ENCODE measurements at regions not wholly inside any gene's neighbourhood (a gene's known extent, or its start where the extent isn't known, plus 50 kb on each side); places are given as distances from the start of the nearest gene placed in this dataset.
"Not testable (repeated sequence)": the region's sequence is repeated elsewhere in the genome, so short reads cannot be mapped to it uniquely, and the experiment has no call there.

- no peak overlapping the region for H3K4me3 ChIP-seq (ENCODE audit: low read length)
- no peak for TF ChIP-seq CTCF (conservative IDR thresholded peaks at IDR 0.05; ENCODE audit: low read length)
- DNase-seq (ENCODE audit: low read depth), result no peak
Measured at GRCh38 chr15:25246641-25247406, 192.0 kb downstream of the UBE3A start.

DNA sequence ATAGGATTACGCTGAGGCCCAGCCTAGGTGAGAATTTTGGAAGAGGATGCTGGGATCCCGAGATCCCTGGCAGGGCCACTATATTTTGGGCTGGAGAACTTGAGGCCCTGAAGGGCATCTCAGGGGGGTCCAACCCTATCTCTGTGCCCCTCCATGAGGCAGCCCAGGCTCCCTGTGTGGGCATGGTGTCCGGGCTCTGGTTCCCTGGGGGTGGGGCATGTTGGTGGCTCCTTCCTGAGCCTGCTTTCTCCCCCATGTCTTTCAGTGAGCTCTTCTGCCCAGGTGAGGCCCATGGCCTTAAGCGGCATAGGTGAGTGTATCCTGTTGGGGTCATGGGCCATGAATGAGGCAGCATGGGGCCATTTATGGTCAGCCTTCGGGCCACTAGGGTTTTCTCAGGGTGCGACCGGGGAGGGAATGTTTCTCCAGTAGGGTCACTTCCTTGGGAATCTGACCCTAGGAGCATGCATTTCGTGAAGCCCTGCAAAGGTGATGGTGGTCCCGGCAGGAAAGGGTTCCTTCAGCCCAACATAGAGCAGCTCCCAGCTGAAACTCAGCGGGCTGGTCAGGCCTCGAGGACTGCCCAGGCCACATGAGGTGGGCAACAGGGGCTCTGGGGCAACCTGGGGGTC lies 191.3 kb downstream of the UBE3A start:
- no peak for DNase-seq (ENCODE audit: low read depth)
- TF ChIP-seq CTCF (conservative IDR thresholded peaks at IDR 0.05; ENCODE audit: low read length), result no peak
- H3K4me3 ChIP-seq (ENCODE audit: low read length), result no peak overlapping the region

DNA sequence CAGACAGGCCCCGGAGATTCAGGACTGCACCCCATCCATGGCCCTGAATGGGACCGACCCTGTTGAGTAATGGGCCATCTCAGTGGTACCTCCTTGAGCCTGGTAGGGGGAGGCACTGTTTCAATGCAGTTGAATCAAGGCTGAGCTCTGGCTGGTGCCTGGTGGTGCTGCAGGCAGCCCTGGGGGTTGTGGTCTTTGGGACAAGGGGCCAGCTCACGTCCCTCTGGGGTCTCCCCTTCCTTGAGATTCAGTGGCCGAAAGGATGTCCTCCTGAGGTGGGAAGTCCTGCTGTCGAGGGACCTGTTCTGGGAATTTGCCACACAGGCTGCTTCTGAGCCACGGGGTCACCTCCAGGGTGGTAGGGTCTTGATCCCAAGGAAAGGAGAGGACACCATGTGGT lies 190.7 kb downstream of the UBE3A start:
- DNase-seq (ENCODE audit: low read depth); H3K4me3 ChIP-seq (ENCODE audit: low read length): not testable (repeated sequence)

DNA sequence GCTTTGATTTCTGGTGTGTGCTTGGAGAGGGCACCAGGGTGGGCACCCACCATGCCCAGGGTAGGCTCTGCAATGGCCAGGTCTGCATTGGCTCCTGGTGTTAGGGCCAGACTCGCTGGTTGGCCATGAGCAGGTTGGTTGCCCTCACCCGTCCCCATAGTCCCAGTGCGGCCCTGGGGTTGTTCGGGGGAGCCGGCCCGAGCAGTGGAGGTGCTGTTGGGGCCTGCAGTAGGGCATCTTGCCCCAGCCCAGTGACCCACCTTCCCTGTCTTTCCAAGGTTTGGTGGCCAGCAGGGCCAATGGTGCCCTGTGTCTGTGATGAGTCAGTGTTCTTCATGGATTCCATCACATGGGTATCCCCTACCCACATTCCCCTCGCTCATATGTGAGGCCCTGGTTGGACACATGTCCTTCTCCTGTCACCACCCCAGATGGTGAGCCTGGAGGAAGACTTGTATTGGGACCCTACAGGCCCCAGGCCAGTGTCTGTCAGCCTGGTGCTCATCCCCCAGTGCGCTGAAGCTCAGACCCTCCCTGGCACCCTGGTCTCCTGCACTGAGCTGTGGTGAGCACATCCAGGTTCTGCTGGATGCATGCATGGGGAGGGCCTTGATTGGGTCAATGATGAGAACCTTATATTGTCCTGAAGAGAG lies 190.1 kb downstream of the UBE3A start:
- no peak for DNase-seq (ENCODE audit: low read depth)
- no peak overlapping the region for H3K4me3 ChIP-seq (ENCODE audit: low read length)
- TF ChIP-seq CTCF (conservative IDR thresholded peaks at IDR 0.05; ENCODE audit: low read length), result no peak

DNA sequence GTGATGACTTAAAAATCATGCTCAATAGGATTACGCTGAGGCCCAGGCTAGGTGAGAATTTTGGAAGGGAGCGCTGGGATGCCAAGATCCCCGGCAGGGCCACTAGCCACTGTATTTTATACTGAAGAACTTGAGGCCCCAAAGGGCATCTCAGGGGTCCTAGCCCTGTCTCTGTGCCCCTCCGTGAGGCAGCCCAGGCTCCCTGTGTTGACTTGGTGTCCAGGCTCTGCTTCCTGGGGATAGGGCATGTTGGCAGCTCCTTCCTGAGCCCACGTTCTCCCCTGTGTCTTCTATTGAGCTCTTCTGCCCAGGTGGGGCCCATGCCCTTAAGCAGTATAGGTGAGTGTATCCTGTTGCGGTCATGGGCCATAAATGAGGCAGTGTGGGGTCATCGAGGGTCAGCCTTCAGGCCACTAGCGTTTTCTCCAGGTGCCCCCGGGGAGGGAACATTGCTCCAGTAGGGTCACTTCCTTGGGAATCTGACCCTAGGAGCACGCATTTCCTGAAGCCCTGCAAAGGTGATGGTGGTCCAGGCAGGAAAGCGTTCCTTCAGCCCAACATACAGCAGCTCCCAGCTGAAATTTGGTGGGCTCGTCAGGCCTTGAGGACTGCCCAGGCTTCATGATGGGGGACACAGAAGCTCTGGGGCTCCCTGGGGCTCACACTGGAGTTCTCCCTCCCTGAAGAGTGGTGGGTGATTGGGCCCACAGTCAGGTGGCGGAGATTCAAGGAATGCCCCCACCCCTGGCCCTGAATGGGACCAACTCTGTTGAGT lies 189.4 kb downstream of the UBE3A start:
- no peak for DNase-seq (ENCODE audit: low read depth)
- H3K4me3 ChIP-seq (ENCODE audit: low read length), result no peak overlapping the region
- no peak for TF ChIP-seq CTCF (conservative IDR thresholded peaks at IDR 0.05; ENCODE audit: low read length)

GRCh38 chr15:25250011-25250596 lies 188.7 kb downstream of the UBE3A start:
- no peak for TF ChIP-seq CTCF (conservative IDR thresholded peaks at IDR 0.05; ENCODE audit: low read length)
- no peak for DNase-seq (ENCODE audit: low read depth)
- H3K4me3 ChIP-seq (ENCODE audit: low read length), result no peak overlapping the region
